SK-N-SH (cell line): ENCODE measurements at regions not wholly inside any gene's neighbourhood (a gene's known extent, or its start where the extent isn't known, plus 50 kb on each side); places are given as distances from the start of the nearest gene placed in this dataset.

Experiments used
- CTCF ChIA-PET: fragments of 300-600, 350-600 bp; formaldehyde crosslinking; extraction: SDS; loops from one replicate; lab custom pipeline; 2021; lab: Yijun Ruan, JAX
- POLR2A ChIA-PET: fragments of 350-600 bp; sonication (Branson Sonifier 250); formaldehyde crosslinking; extraction: SDS; loops from one replicate; lab custom pipeline; 2020; ENCODE audit warnings: antibody characterized with exemption, inconsistent platforms; lab: Yijun Ruan, JAX
- DNase-seq: peaks from one replicate; pipeline ENCODE4 v3.0.0; 2012
- H2AFZ ChIP-seq: fragments of 200-600 bp; sonication (generic); 2 replicates; pipeline ENCODE4 v1.8.1; 2016; ENCODE audit warnings: antibody characterized with exemption, mild to moderate bottlenecking, low read depth
- H3F3A ChIP-seq: fragments of 200-600 bp; sonication (generic); replicated peaks from 2 replicates; pipeline ENCODE3; 2016; ENCODE audit warnings: antibody characterized with exemption, mild to moderate bottlenecking; ENCODE audit not compliant: insufficient read depth
- H3K27ac ChIP-seq, 2 experiments: fragments of 200-500 bp in 1 of 2; fragments of 200-600 bp in 1 of 2; sonication (Bioruptor generic) in 1 of 2; sonication (generic), shearing (Covaris generic) in 1 of 2; 2 replicates each; pipeline versions ENCODE4 v1.5.1 to v1.6.1; 2014 to 2016; ENCODE audit warnings: low read depth in 2 of 2, inconsistent platforms in 1 of 2, low read length in 1 of 2, mild to moderate bottlenecking in 1 of 2, mixed read lengths in 1 of 2
- H3K27me3 ChIP-seq: fragments of 200-600 bp; sonication (generic), shearing (Covaris generic); 2 replicates; pipeline ENCODE4 v1.6.1; 2016; ENCODE audit warnings: mixed run types; ENCODE audit not compliant: insufficient read depth
- H3K36me3 ChIP-seq, 2 experiments: fragments of 200-500 bp in 1 of 2; fragments of 200-600 bp in 1 of 2; sonication (Bioruptor generic) in 1 of 2; sonication (generic) in 1 of 2; replicated peaks in 1 of 2; 2 replicates each; pipeline versions ENCODE3 to v1.5.1; 2014 to 2016; ENCODE audit warnings: low read length in 1 of 2, mild to moderate bottlenecking in 1 of 2; ENCODE audit not compliant: insufficient read depth in 2 of 2, control insufficient read depth in 1 of 2
- H3K4me1 ChIP-seq, 2 experiments: fragments of 200-500 bp in 1 of 2; fragments of 200-600 bp in 1 of 2; sonication (Bioruptor generic) in 1 of 2; sonication (generic), shearing (Covaris generic) in 1 of 2; 2 replicates each; pipeline versions ENCODE4 v1.5.1 to v1.6.1; 2014 to 2016; ENCODE audit warnings: low read depth in 1 of 2, low read length in 1 of 2, mixed run types in 1 of 2; ENCODE audit not compliant: insufficient read depth in 2 of 2, control insufficient read depth in 1 of 2
- H3K4me2 ChIP-seq: fragments of 200-600 bp; sonication (generic), shearing (Covaris generic); 2 replicates; pipeline ENCODE4 v1.6.1; 2017; ENCODE audit warnings: mixed run types
- H3K4me3 ChIP-seq, 2 experiments: fragments of 200-500 bp in 1 of 2; fragments of 200-600 bp in 1 of 2; sonication (Bioruptor generic) in 1 of 2; sonication (generic), shearing (Covaris generic) in 1 of 2; 2 replicates each; pipeline versions ENCODE4 v1.5.1 to v1.8.1; 2014 to 2016; ENCODE audit warnings: low read depth in 2 of 2, inconsistent platforms in 1 of 2, low read length in 1 of 2, mild to moderate bottlenecking in 1 of 2, mixed read lengths in 1 of 2, moderate library complexity in 1 of 2
- H3K79me2 ChIP-seq: fragments of 200-600 bp; sonication (generic); 2 replicates; pipeline ENCODE4 v1.8.1; 2017; ENCODE audit warnings: mild to moderate bottlenecking; ENCODE audit not compliant: insufficient read depth
- H3K9ac ChIP-seq: fragments of 200-600 bp; sonication (generic); 2 replicates; pipeline ENCODE4 v1.6.1; 2017; ENCODE audit warnings: mixed run types
- H3K9me2 ChIP-seq: fragments of 200-600 bp; sonication (generic); 2 replicates; pipeline ENCODE4 v1.6.1; 2017; ENCODE audit warnings: mixed run types
- H3K9me3 ChIP-seq: fragments of 200-600 bp; sonication (generic); 2 replicates; pipeline ENCODE4 v1.6.1; 2017; ENCODE audit warnings: mixed run types, mild to moderate bottlenecking, moderate library complexity
- H4K20me1 ChIP-seq: fragments of 200-600 bp; sonication (generic); 2 replicates; pipeline ENCODE4 v1.6.1; 2017; ENCODE audit warnings: mild to moderate bottlenecking, mixed run types; ENCODE audit not compliant: insufficient read depth
- CHD2 ChIP-seq: fragments of 150-350 bp; IDR thresholded peaks from 2 replicates; pipeline ENCODE4 v1.6.1; 2018; ENCODE audit warnings: low read length; ENCODE audit not compliant: partially characterized antibody
- CTCF ChIP-seq: fragments of 200-600 bp; sonication (generic); IDR thresholded peaks from 2 replicates; pipeline ENCODE4 v1.6.1; 2017; ENCODE audit warnings: antibody characterized with exemption, mild to moderate bottlenecking, moderate library complexity
- EZH2phosphoT487 ChIP-seq: fragments of 200-600 bp; sonication (generic); IDR thresholded peaks from 2 replicates; pipeline ENCODE4 v1.6.1; 2017; ENCODE audit warnings: low read depth, mixed run types, mild to moderate bottlenecking, antibody characterized with exemption, moderate library complexity, borderline replicate concordance
- FOSL2 ChIP-seq: IDR thresholded peaks from 2 replicates; pipeline ENCODE4 v1.4.0; 2012; ENCODE audit warnings: low read depth, mild to moderate bottlenecking, moderate library complexity, borderline replicate concordance
- FOXM1 ChIP-seq: IDR thresholded peaks from 2 replicates; pipeline ENCODE4 v1.4.0; 2012; ENCODE audit warnings: low read depth, mild to moderate bottlenecking
- GABPA ChIP-seq: IDR thresholded peaks from 2 replicates; pipeline ENCODE4 v1.4.0; 2012; ENCODE audit warnings: low read depth, mild to moderate bottlenecking
- IRF3 ChIP-seq: fragments of 150-350 bp; IDR thresholded peaks from 2 replicates; pipeline ENCODE4 v1.6.1; 2016; ENCODE audit warnings: mild to moderate bottlenecking, low read depth, low read length
- JUND ChIP-seq: IDR thresholded peaks from 2 replicates; pipeline ENCODE4 v1.4.0; 2012
- MEF2A ChIP-seq: IDR thresholded peaks from 2 replicates; pipeline ENCODE4 v1.4.0; 2012; ENCODE audit warnings: low read depth, borderline replicate concordance
- NRF1 ChIP-seq: IDR thresholded peaks from 2 replicates; pipeline ENCODE4 v1.6.1; 2012; ENCODE audit warnings: low read depth, mild to moderate bottlenecking, low read length
- POLR2AphosphoS5 ChIP-seq: IDR thresholded peaks from 2 replicates; pipeline ENCODE4 v1.6.1; 2012; ENCODE audit warnings: low read depth, low read length
- TCF12 ChIP-seq: IDR thresholded peaks from 2 replicates; pipeline ENCODE4 v1.4.0; 2012
- TEAD4 ChIP-seq: IDR thresholded peaks from 2 replicates; pipeline ENCODE4 v1.4.0; 2012; ENCODE audit warnings: mild to moderate bottlenecking, borderline replicate concordance; ENCODE audit not compliant: insufficient read depth
- USF1 ChIP-seq: IDR thresholded peaks from 2 replicates; pipeline ENCODE4 v1.4.0; 2012; ENCODE audit warnings: low read depth, borderline replicate concordance
- YY1 ChIP-seq: IDR thresholded peaks from 2 replicates; pipeline ENCODE4 v1.4.0; 2012; ENCODE audit warnings: low read depth, mild to moderate bottlenecking
- ZBTB33 ChIP-seq: IDR thresholded peaks from 2 replicates; pipeline ENCODE4 v1.4.0; 2012; ENCODE audit warnings: low read depth, borderline replicate concordance
- WGBS: methylation state at CpG from one replicate; pipeline ENCODE4 v1.1.6; 2017; ENCODE audit warnings: low lambda C conversion rate; 5-methylcytosine and 5-hydroxymethylcytosine counted together
- TF ChIP-seq, protein P1 (sequence below): IDR thresholded peaks from 2 replicates; pipeline ENCODE4 v1.4.0; 2012; ENCODE audit warnings: low read depth
- TF ChIP-seq, protein P2 (sequence below): IDR thresholded peaks from 2 replicates; pipeline ENCODE4 v1.6.1; 2012; ENCODE audit warnings: mild to moderate bottlenecking, low read depth, low read length, moderate library complexity
- TF ChIP-seq, protein P3 (sequence below): fragments of 150-350 bp; IDR thresholded peaks from 2 replicates; pipeline ENCODE4 v1.6.1; 2017; ENCODE audit warnings: antibody characterized with exemption, low read length, low read depth, borderline replicate concordance

- H3F3A ChIP-seq = no peaks in the 10 kb centered on the region
- H3K27ac ChIP-seq = no peak overlapping the region
- H3K4me1 ChIP-seq = no peaks in the 10 kb centered on the region
- H3K9me2 ChIP-seq = no peaks in the 10 kb centered on the region
- ChIA-PET CTCF (interaction anchor here (1.3 kb wide), 1 partner anchor 25 kb away, joined by 3 read pairs; no protein-coding TSS in a partner anchor), POLR2A (no interaction called here)
- H4K20me1 ChIP-seq = no peaks in the 10 kb centered on the region
- DNase-seq = no peak
- H3K79me2 ChIP-seq = no peaks in the 10 kb centered on the region
- H3K4me3 ChIP-seq = no peak overlapping the region
- WGBS = 9% methylated on average over 3 of the region's 3 CpGs
- H3K36me3 ChIP-seq = no peaks in the 10 kb centered on the region
- H2AFZ ChIP-seq = no peak overlapping the region
- peaks cover 25% of the 10 kb centered on the region for H3K27me3 ChIP-seq
- H3K9me3 ChIP-seq = no peaks in the 10 kb centered on the region
- no peak for TF ChIP-seq CHD2
- TF ChIP-seq YY1 = no peak
- TF ChIP-seq CTCF = no peak
- TF ChIP-seq, protein P1, sequence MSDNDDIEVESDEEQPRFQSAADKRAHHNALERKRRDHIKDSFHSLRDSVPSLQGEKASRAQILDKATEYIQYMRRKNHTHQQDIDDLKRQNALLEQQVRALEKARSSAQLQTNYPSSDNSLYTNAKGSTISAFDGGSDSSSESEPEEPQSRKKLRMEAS = no peak
- no peak for TF ChIP-seq ZBTB33
- no peak for TF ChIP-seq FOXM1
- no peak for TF ChIP-seq TCF12
- TF ChIP-seq, protein P2, sequence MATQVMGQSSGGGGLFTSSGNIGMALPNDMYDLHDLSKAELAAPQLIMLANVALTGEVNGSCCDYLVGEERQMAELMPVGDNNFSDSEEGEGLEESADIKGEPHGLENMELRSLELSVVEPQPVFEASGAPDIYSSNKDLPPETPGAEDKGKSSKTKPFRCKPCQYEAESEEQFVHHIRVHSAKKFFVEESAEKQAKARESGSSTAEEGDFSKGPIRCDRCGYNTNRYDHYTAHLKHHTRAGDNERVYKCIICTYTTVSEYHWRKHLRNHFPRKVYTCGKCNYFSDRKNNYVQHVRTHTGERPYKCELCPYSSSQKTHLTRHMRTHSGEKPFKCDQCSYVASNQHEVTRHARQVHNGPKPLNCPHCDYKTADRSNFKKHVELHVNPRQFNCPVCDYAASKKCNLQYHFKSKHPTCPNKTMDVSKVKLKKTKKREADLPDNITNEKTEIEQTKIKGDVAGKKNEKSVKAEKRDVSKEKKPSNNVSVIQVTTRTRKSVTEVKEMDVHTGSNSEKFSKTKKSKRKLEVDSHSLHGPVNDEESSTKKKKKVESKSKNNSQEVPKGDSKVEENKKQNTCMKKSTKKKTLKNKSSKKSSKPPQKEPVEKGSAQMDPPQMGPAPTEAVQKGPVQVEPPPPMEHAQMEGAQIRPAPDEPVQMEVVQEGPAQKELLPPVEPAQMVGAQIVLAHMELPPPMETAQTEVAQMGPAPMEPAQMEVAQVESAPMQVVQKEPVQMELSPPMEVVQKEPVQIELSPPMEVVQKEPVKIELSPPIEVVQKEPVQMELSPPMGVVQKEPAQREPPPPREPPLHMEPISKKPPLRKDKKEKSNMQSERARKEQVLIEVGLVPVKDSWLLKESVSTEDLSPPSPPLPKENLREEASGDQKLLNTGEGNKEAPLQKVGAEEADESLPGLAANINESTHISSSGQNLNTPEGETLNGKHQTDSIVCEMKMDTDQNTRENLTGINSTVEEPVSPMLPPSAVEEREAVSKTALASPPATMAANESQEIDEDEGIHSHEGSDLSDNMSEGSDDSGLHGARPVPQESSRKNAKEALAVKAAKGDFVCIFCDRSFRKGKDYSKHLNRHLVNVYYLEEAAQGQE = no peak
- TF ChIP-seq FOSL2 = no peak
- TF ChIP-seq USF1 = no peak
- TF ChIP-seq, protein P3, sequence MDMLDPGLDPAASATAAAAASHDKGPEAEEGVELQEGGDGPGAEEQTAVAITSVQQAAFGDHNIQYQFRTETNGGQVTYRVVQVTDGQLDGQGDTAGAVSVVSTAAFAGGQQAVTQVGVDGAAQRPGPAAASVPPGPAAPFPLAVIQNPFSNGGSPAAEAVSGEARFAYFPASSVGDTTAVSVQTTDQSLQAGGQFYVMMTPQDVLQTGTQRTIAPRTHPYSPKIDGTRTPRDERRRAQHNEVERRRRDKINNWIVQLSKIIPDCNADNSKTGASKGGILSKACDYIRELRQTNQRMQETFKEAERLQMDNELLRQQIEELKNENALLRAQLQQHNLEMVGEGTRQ = no peak
- no peak for TF ChIP-seq NRF1
- no peak for TF ChIP-seq POLR2AphosphoS5
- TF ChIP-seq EZH2phosphoT487 = no peak
- no peak for TF ChIP-seq TEAD4
- TF ChIP-seq JUND = no peak
- TF ChIP-seq MEF2A = no peak
- TF ChIP-seq IRF3 = no peak
- no peak for TF ChIP-seq GABPA
- no peak overlapping the region for H3K4me2 ChIP-seq
- H3K9ac ChIP-seq = no peak overlapping the region
Measured at GRCh38 chr9:71629578-71630215, 138.6 kb downstream of the CEMIP2 start.
